GM23338 (cell line): ENCODE measurements at regions not wholly inside any gene's neighbourhood (a gene's known extent, or its start where the extent isn't known, plus 50 kb on each side); places are given as distances from the start of the nearest gene placed in this dataset.

Experiments used
- CTCF ChIP-seq, 2 experiments: fragments of 200-600 bp in 1 of 2; sonication (generic) in 1 of 2; conservative IDR thresholded peaks; 2 replicates each; pipeline versions ENCODE4 v1.5.1 to v1.6.1; 2016 to 2017; ENCODE audit warnings: antibody characterized with exemption in 2 of 2, low read depth in 2 of 2, mild to moderate bottlenecking in 2 of 2, moderate library complexity in 1 of 2
- POLR2AphosphoS5 ChIP-seq: IDR thresholded peaks from 2 replicates; pipeline ENCODE4 v1.6.1; 2016; ENCODE audit warnings: antibody characterized with exemption, low read depth
- REST ChIP-seq: IDR thresholded peaks from one replicate; pipeline ENCODE4 v1.6.1; 2018; ENCODE audit warnings: antibody characterized with exemption; ENCODE audit not compliant: unreplicated experiment

- no peak for TF ChIP-seq CTCF (conservative IDR thresholded peaks at IDR 0.05; ENCODE audit: low read depth in 2 of 2)
- TF ChIP-seq REST, result no peak
- no peak for TF ChIP-seq POLR2AphosphoS5
Measured at GRCh38 chr1:113326976-113327375, 63.3 kb upstream of the MAGI3 start.
